Uterus (tissue), 3 donors: ENCODE measurements at regions not wholly inside any gene's neighbourhood (a gene's known extent, or its start where the extent isn't known, plus 50 kb on each side); places are given as distances from the start of the nearest gene placed in this dataset.

Experiments used
- DNase-seq, 2 donors: peaks; one replicate each; pipeline ENCODE4 v3.0.0-alpha.2; 2019 to 2020
- H3K27ac ChIP-seq, 2 donors: fragments of 200-600 bp; sonication (generic); 1 replicate in 1 of 2; 2 replicates in 1 of 2; pipeline ENCODE4 v1.5.1; 2016 to 2018
- H3K27me3 ChIP-seq, 2 donors: fragments of 200-600 bp; sonication (generic); one replicate each; pipeline ENCODE4 v1.5.1; 2018 to 2019; ENCODE audit warnings: control low read depth in 1 of 2
- H3K36me3 ChIP-seq, 2 donors: fragments of 200-600 bp; sonication (generic); one replicate each; pipeline ENCODE4 v1.5.1; 2019; ENCODE audit warnings: control low read depth in 1 of 2
- H3K4me1 ChIP-seq, 2 donors: fragments of 200-600 bp; sonication (generic); one replicate each; pipeline ENCODE4 v1.5.1; 2018 to 2019; ENCODE audit warnings: control low read depth in 1 of 2
- H3K4me3 ChIP-seq, 2 donors: fragments of 200-600 bp; sonication (generic); 1 replicate in 1 of 2; 2 replicates in 1 of 2; pipeline ENCODE4 v1.5.1; 2018 to 2019; ENCODE audit warnings: mild to moderate bottlenecking in 1 of 2
- H3K9me3 ChIP-seq, 2 donors: fragments of 200-600 bp; sonication (generic); one replicate each; pipeline ENCODE4 v1.5.1; 2019; ENCODE audit warnings: control low read depth in 1 of 2
- POLR2A ChIP-seq, 2 donors: fragments of 450-650 bp; IDR thresholded peaks; one replicate each; pipeline ENCODE4 v1.6.1; 2016; ENCODE audit warnings: antibody characterized with exemption in 2 of 2, mild to moderate bottlenecking in 1 of 2, moderate library complexity in 1 of 2
- intact Hi-C: fragments of 100-400 bp; cut with DNase I; formaldehyde crosslinking; loops from one replicate; pipeline ENCODE4 v1.15.1; 2023; ENCODE audit warnings: low total_unique reads
- TF ChIP-seq, protein P1 (sequence below), 4 experiments: fragments of 200-600 bp in 2 of 4; fragments of 450-650 bp in 2 of 4; sonication (generic) in 2 of 4; IDR thresholded peaks; one replicate each; pipeline ENCODE4 v1.5.1; 2016 to 2019; ENCODE audit warnings: antibody characterized with exemption in 4 of 4, mild to moderate bottlenecking in 2 of 4, moderate library complexity in 1 of 4
- donor health status: DM: yes; HTN: yes; CAD: no.

DNA sequence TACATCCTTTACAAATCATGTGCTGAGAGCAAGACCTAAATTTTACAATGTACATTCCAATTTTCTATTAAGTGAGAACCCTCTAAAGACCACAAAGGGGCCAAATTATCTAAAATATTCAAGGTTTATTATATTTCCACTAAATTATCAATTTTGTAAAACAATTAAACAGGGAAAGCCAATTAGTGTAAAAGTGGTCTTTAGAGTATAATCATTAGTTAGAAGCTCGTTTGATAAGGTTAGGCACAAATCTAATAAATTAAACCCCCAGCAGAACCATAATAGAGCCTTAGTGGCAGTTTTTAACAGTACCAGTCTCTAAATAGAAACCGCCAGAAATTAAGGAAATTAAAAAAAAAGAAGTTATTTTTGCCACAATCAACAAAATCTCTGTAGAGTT, 249.1 kb upstream of the MANEA start:
- intact Hi-C loops = no loop called here
- no peak for TF ChIP-seq POLR2A (IDR thresholded peaks at IDR 0.05)
- TF ChIP-seq, protein P1, sequence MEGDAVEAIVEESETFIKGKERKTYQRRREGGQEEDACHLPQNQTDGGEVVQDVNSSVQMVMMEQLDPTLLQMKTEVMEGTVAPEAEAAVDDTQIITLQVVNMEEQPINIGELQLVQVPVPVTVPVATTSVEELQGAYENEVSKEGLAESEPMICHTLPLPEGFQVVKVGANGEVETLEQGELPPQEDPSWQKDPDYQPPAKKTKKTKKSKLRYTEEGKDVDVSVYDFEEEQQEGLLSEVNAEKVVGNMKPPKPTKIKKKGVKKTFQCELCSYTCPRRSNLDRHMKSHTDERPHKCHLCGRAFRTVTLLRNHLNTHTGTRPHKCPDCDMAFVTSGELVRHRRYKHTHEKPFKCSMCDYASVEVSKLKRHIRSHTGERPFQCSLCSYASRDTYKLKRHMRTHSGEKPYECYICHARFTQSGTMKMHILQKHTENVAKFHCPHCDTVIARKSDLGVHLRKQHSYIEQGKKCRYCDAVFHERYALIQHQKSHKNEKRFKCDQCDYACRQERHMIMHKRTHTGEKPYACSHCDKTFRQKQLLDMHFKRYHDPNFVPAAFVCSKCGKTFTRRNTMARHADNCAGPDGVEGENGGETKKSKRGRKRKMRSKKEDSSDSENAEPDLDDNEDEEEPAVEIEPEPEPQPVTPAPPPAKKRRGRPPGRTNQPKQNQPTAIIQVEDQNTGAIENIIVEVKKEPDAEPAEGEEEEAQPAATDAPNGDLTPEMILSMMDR (IDR thresholded peaks at IDR 0.05) = no peak

DNA sequence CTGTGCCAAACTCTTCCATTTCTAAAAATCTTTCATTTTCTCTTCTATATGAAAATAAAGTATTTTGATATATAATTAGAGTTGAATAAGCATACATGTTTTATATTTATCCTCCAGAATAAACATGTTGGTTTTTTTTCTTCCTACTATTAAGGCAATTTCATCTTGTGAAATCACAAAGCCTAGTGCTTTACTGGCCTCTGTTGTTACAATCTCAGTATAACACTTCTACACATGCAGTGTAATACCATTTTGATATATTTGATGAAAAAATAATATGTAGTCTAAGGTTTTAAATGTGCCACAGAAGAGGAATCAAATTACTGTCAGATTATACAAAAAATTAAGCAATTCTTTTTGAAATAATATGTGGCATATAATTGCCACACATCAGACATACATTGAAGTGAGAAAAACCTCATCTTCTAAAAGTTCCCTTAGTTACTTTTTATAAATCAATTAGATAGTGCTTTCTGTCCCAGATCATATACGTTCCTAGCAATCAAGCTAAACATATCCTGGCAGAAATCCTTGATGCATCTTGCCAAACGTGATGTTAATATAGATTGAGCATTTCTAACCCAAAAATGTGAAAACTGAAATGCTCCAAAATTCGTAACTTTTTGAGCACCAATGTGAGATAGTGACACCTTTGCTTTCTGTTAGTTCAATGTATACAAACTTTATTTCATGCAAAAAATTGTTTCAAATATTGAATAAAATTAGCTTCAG, 225.1 kb upstream of the MANEA start:
- no peaks in the 10 kb centered on the region for H3K4me1 ChIP-seq
- H3K4me3 ChIP-seq = no peak overlapping the region
- H3K27ac ChIP-seq = no peak overlapping the region
- intact Hi-C loops = loop anchor here (10.0 kb wide), 1 partner anchor 373 kb away; no protein-coding TSS in a partner anchor
- no peaks in the 10 kb centered on the region for H3K36me3 ChIP-seq
- TF ChIP-seq, protein P1 (IDR thresholded peaks at IDR 0.05) = no peak
- no peak for TF ChIP-seq POLR2A (IDR thresholded peaks at IDR 0.05)
- H3K9me3 ChIP-seq = no peaks in the 10 kb centered on the region
- no peak for DNase-seq
- no peaks in the 10 kb centered on the region for H3K27me3 ChIP-seq

More for the DNA sequence above, 249.1 kb upstream of the MANEA start:
- Histone ChIP-seq H3K27me3 (no peaks in the 10 kb centered on the region), H3K27ac (no peak overlapping the region), H3K4me3 (no peak overlapping the region), H3K4me1 (no peaks in the 10 kb centered on the region), H3K9me3 (no peaks in the 10 kb centered on the region), H3K36me3 (no peaks in the 10 kb centered on the region)
- DNase-seq = no peak

GRCh38 chr6:95354551-95354950, 222.8 kb upstream of the MANEA start:
- H3K9me3 ChIP-seq = no peaks in the 10 kb centered on the region
- TF ChIP-seq, protein P1 (IDR thresholded peaks at IDR 0.05) = no peak
- no peak for TF ChIP-seq POLR2A (IDR thresholded peaks at IDR 0.05)
- H3K4me3 ChIP-seq = no peak overlapping the region
- H3K27ac ChIP-seq = no peak overlapping the region
- no peaks in the 10 kb centered on the region for H3K4me1 ChIP-seq
- no peak for DNase-seq
- H3K27me3 ChIP-seq = no peaks in the 10 kb centered on the region
- no peaks in the 10 kb centered on the region for H3K36me3 ChIP-seq
- intact Hi-C loops = loop anchor here (10.0 kb wide), 1 partner anchor 370 kb away; no protein-coding TSS in a partner anchor

DNA sequence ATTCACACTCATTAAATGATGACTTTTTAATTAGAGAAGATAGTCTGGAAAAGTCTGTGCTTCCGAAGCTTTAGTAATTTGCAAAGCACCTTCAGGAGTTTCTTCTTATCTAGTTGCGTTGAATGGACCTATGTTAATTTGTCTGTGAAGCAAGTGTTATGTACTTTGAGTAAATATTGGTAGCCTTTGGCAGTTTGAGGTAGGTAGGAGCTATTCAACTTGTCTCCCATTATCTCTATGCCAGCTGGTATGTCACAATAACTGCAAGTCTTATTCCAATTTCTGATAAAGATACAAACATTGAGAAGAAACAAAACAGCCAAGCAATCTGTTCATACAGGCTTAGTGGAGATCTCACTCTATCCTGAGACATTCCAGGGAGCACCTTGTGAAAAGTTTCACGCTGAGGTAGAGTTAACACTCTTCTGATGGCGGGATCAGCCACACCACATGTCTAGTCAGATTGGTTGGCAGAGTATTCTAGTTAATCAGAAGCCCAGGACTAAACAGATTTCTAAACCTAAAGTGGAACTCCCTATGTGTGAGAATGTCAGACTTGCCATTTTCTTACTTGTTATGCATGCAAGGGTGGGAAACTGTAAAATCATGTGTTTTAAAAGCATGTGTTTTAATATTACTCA, 219.8 kb upstream of the MANEA start:
- Histone ChIP-seq H3K4me1 (no peaks in the 10 kb centered on the region), H3K27me3 (no peaks in the 10 kb centered on the region)

More for the DNA sequence above, 219.8 kb upstream of the MANEA start:
- no peak for DNase-seq
- Histone ChIP-seq H3K36me3 (no peaks in the 10 kb centered on the region), H3K4me3 (no peak overlapping the region), H3K27ac (no peak overlapping the region), H3K9me3 (no peaks in the 10 kb centered on the region)
- TF ChIP-seq, protein P1 (IDR thresholded peaks at IDR 0.05) = no peak
- no peak for TF ChIP-seq POLR2A (IDR thresholded peaks at IDR 0.05)
- intact Hi-C loops = loop anchor here (10.0 kb wide), 1 partner anchor 367 kb away; no protein-coding TSS in a partner anchor
